ENCODE measurements at regions not wholly inside any gene's neighbourhood (a gene's known extent, or its start where the extent isn't known, plus 50 kb on each side); places are given as distances from the start of the nearest gene placed in this dataset.
"Not testable (repeated sequence)": the region's sequence is repeated elsewhere in the genome, so short reads cannot be mapped to it uniquely, and the experiment has no call there.

GRCh38 chr11:23335586-23335985, 475.3 kb upstream of the CCDC179 start:
- not testable (repeated sequence) for DNase-seq, H3K36me3 ChIP-seq, H3K27me3 ChIP-seq, H3K4me3 ChIP-seq, H3K9me3 ChIP-seq

- no peaks in the 10 kb centered on the region for H3K27me3 ChIP-seq
- DNase-seq = no peak
- H3K4me3 ChIP-seq = no peak overlapping the region
- no peaks in the 10 kb centered on the region for H3K9me3 ChIP-seq
- H3K36me3 ChIP-seq = no peaks in the 10 kb centered on the region
Measured at GRCh38 chr11:23336961-23337360, 476.7 kb upstream of the CCDC179 start.

GRCh38 chr11:23353611-23354010, 493.3 kb upstream of the CCDC179 start:
- no peak for DNase-seq
- Histone ChIP-seq H3K27me3 (no peaks in the 10 kb centered on the region), H3K9me3 (no peaks in the 10 kb centered on the region), H3K36me3 (no peaks in the 10 kb centered on the region), H3K4me3 (no peak overlapping the region)

GRCh38 chr11:23359297-23359696, 499.0 kb upstream of the CCDC179 start:
- no peaks in the 10 kb centered on the region for H3K9me3 ChIP-seq
- peak; percentile 53 for DNase-seq
- no peak overlapping the region for H3K4me3 ChIP-seq
- no peaks in the 10 kb centered on the region for H3K27me3 ChIP-seq
- H3K36me3 ChIP-seq = no peaks in the 10 kb centered on the region

- no peak overlapping the region for H3K4me3 ChIP-seq
- H3K36me3 ChIP-seq = no peaks in the 10 kb centered on the region
- no peaks in the 10 kb centered on the region for H3K27me3 ChIP-seq
- no peak for DNase-seq
- H3K9me3 ChIP-seq = no peaks in the 10 kb centered on the region
Measured at GRCh38 chr11:23364076-23364475, 503.8 kb upstream of the CCDC179 start.

GRCh38 chr11:23370580-23371275, 510.5 kb upstream of the CCDC179 start:
- Histone ChIP-seq H3K27me3 (no peaks in the 10 kb centered on the region), H3K4me3 (no peak overlapping the region), H3K9me3 (no peaks in the 10 kb centered on the region), H3K36me3 (no peaks in the 10 kb centered on the region)
- no peak for DNase-seq

GRCh38 chr11:23377909-23378308, 517.6 kb upstream of the CCDC179 start:
- no peaks in the 10 kb centered on the region for H3K9me3 ChIP-seq
- H3K36me3 ChIP-seq = no peaks in the 10 kb centered on the region
- H3K27me3 ChIP-seq = no peaks in the 10 kb centered on the region
- H3K4me3 ChIP-seq = no peak overlapping the region
- no peak for DNase-seq

- Histone ChIP-seq H3K9me3 (no peaks in the 10 kb centered on the region), H3K27me3 (no peaks in the 10 kb centered on the region), H3K4me3 (no peak overlapping the region), H3K36me3 (no peaks in the 10 kb centered on the region)
- DNase-seq = no peak
Measured at GRCh38 chr11:23391031-23391430, 530.8 kb upstream of the CCDC179 start.

- DNase-seq = no peak
- no peak overlapping the region for H3K4me3 ChIP-seq
Measured at GRCh38 chr11:23398052-23398451, 537.8 kb upstream of the CCDC179 start.

GRCh38 chr11:23399995-23400394, 539.7 kb upstream of the CCDC179 start:
- Histone ChIP-seq H3K27me3 (no peaks in the 10 kb centered on the region), H3K36me3 (no peaks in the 10 kb centered on the region), H3K4me3 (no peak overlapping the region), H3K9me3 (no peaks in the 10 kb centered on the region)
- DNase-seq = no peak

More at GRCh38 chr11:23398052-23398451, 537.8 kb upstream of the CCDC179 start:
- Histone ChIP-seq H3K27me3 (no peaks in the 10 kb centered on the region), H3K9me3 (no peaks in the 10 kb centered on the region), H3K36me3 (no peaks in the 10 kb centered on the region)

GRCh38 chr11:23403210-23404185, 543.2 kb upstream of the CCDC179 start:
- H3K36me3 ChIP-seq = no peaks in the 10 kb centered on the region
- no peaks in the 10 kb centered on the region for H3K27me3 ChIP-seq
- H3K9me3 ChIP-seq = no peaks in the 10 kb centered on the region
- DNase-seq = no peak
- H3K4me3 ChIP-seq = no peak overlapping the region

GRCh38 chr11:23404225-23405160, 544.2 kb upstream of the CCDC179 start:
- no peak overlapping the region for H3K4me3 ChIP-seq
- DNase-seq = no peak
- no peaks in the 10 kb centered on the region for H3K36me3 ChIP-seq

GRCh38 chr11:23405350-23405937, 545.2 kb upstream of the CCDC179 start:
- H3K27me3 ChIP-seq = no peaks in the 10 kb centered on the region
- no peak overlapping the region for H3K4me3 ChIP-seq
- no peaks in the 10 kb centered on the region for H3K36me3 ChIP-seq
- no peak for DNase-seq
- H3K9me3 ChIP-seq = no peaks in the 10 kb centered on the region

More at GRCh38 chr11:23404225-23405160, 544.2 kb upstream of the CCDC179 start:
- no peaks in the 10 kb centered on the region for H3K27me3 ChIP-seq
- H3K9me3 ChIP-seq = no peaks in the 10 kb centered on the region

GRCh38 chr11:23406131-23406819, 546.0 kb upstream of the CCDC179 start:
- H3K9me3 ChIP-seq = no peaks in the 10 kb centered on the region
- H3K4me3 ChIP-seq = no peak overlapping the region
- H3K36me3 ChIP-seq = no peaks in the 10 kb centered on the region
- H3K27me3 ChIP-seq = no peaks in the 10 kb centered on the region
- DNase-seq = no peak

- DNase-seq = no peak
- H3K4me3 ChIP-seq = no peak overlapping the region
- H3K9me3 ChIP-seq = no peaks in the 10 kb centered on the region
- H3K27me3 ChIP-seq = no peaks in the 10 kb centered on the region
- H3K36me3 ChIP-seq = no peaks in the 10 kb centered on the region
Measured at GRCh38 chr11:23413057-23413456, 552.8 kb upstream of the CCDC179 start.

- no peaks in the 10 kb centered on the region for H3K36me3 ChIP-seq
- no peaks in the 10 kb centered on the region for H3K9me3 ChIP-seq
- H3K27me3 ChIP-seq = no peaks in the 10 kb centered on the region
- DNase-seq = no peak
- H3K4me3 ChIP-seq = no peak overlapping the region
Measured at GRCh38 chr11:23423104-23423503, 562.8 kb upstream of the CCDC179 start.
